K562 (cell line): ENCODE measurements at regions not wholly inside any gene's neighbourhood (a gene's known extent, or its start where the extent isn't known, plus 50 kb on each side); places are given as distances from the start of the nearest gene placed in this dataset.
"Not testable (repeated sequence)": the region's sequence is repeated elsewhere in the genome, so short reads cannot be mapped to it uniquely, and the experiment has no call there.

ENCODE experiments used
- ATAC-seq: fragments of 200-7000 bp; cut with Tn5 transposase; 3 replicates; pipeline ENCODE4 v1.9.1; 2020; ENCODE audit warnings: moderate library complexity
- BruUV-seq: library from RNA; stranded (reverse); fragments of 400-500 nt; replicated peaks from 2 replicates; lab custom pipeline; 2021; lab: Mats Ljungman, UMichigan
- CTCF ChIA-PET: fragments of 300-600 bp; formaldehyde crosslinking; extraction: SDS; loops from one replicate; lab custom pipeline; 2021; ENCODE audit warnings: low intra/inter-chr PET ratio; lab: Yijun Ruan, JAX
- POLR2A ChIA-PET: fragments of 300-600, 350-650 bp; sonication (Branson Sonifier 250); formaldehyde crosslinking; extraction: SDS; loops from one replicate; lab custom pipeline; 2021; ENCODE audit warnings: antibody characterized with exemption, inconsistent platforms; lab: Yijun Ruan, JAX
- DNase-seq, 4 experiments: peaks; one replicate each; pipeline versions ENCODE4 v3.0.0 to v3.0.0-alpha.2; 2011 to 2018; ENCODE audit warnings: low spot score in 3 of 4, mixed read lengths in 3 of 4; ENCODE audit errors: extremely low read depth in 1 of 4
- FAIRE-seq: peaks from 2 replicates; lab custom pipeline; 2011; peaks lifted over from hg19 to GRCh38; lab: Jason Lieb, UNC
- H2AFZ ChIP-seq: 2 replicates; pipeline ENCODE4 v1.6.0; 2011; ENCODE audit warnings: low read depth, low read length, control low read depth, inconsistent platforms
- H3K27ac ChIP-seq: fragments of 200-600 bp; 3 replicates; pipeline ENCODE4 v1.8.0; 2011; ENCODE audit warnings: low read depth, mild to moderate bottlenecking, control low read depth, inconsistent platforms, low read length, moderate library complexity, mixed read lengths; ENCODE audit errors: extremely low read depth
- H3K27me3 ChIP-seq, 2 experiments: fragments of 300-600 bp in 1 of 2; 2 replicates in 1 of 2; 3 replicates in 1 of 2; pipeline versions ENCODE4 v1.6.0 to v1.8.0; 2011; ENCODE audit warnings: inconsistent platforms in 2 of 2, low read length in 2 of 2, mild to moderate bottlenecking in 1 of 2, mixed read lengths in 1 of 2, moderate library complexity in 1 of 2; ENCODE audit not compliant: control insufficient read depth in 2 of 2, insufficient read depth in 2 of 2
- H3K36me3 ChIP-seq: fragments of 300-600 bp; 3 replicates; pipeline ENCODE4 v1.8.0; 2011; ENCODE audit warnings: mild to moderate bottlenecking, low read length, inconsistent platforms; ENCODE audit not compliant: control insufficient read depth, insufficient read depth
- H3K4me1 ChIP-seq, 2 experiments: fragments of 200-600 bp in 1 of 2; replicated peaks in 1 of 2; 2 replicates in 1 of 2; 3 replicates in 1 of 2; pipeline versions ENCODE4 v1.5.1 to v1.8.0; 2011; ENCODE audit warnings: inconsistent platforms in 2 of 2, low read length in 2 of 2, mild to moderate bottlenecking in 1 of 2, mixed read lengths in 1 of 2, moderate library complexity in 1 of 2; ENCODE audit not compliant: control insufficient read depth in 2 of 2, insufficient read depth in 2 of 2
- H3K4me2 ChIP-seq: 2 replicates; pipeline ENCODE4 v1.6.1; 2011; ENCODE audit warnings: low read length, control low read depth, inconsistent platforms, mixed read lengths; ENCODE audit not compliant: insufficient read depth
- H3K4me3 ChIP-seq: fragments of 200-600 bp; sonication (generic), shearing (Covaris generic); 2 replicates; pipeline ENCODE4 v1.5.1; 2016; ENCODE audit warnings: control low read depth, inconsistent platforms
- H3K79me2 ChIP-seq: fragments of 200-600 bp; 3 replicates; pipeline ENCODE4 v1.8.0; 2011; ENCODE audit warnings: low read length, inconsistent platforms; ENCODE audit not compliant: control insufficient read depth, insufficient read depth
- H3K9ac ChIP-seq, 2 experiments: 2 replicates each; pipeline versions ENCODE4 v1.6.0 to v1.6.1; 2011; ENCODE audit warnings: low read depth in 2 of 2, low read length in 2 of 2, control low read depth in 1 of 2, inconsistent platforms in 1 of 2, mild to moderate bottlenecking in 1 of 2, mixed read lengths in 1 of 2; ENCODE audit not compliant: insufficient read depth in 1 of 2
- H3K9me1 ChIP-seq: one replicate; pipeline ENCODE4 v1.6.0; 2011; ENCODE audit warnings: inconsistent platforms, mild to moderate bottlenecking, low read length, moderate library complexity; ENCODE audit not compliant: control insufficient read depth, insufficient read depth
- H3K9me3 ChIP-seq: replicated peaks from 2 replicates; pipeline ENCODE4 v1.5.1; 2011; ENCODE audit warnings: low read depth, low read length, inconsistent platforms; ENCODE audit not compliant: control insufficient read depth, insufficient read depth
- H4K20me1 ChIP-seq: replicated peaks from 2 replicates; pipeline ENCODE4 v1.6.1; 2011; ENCODE audit warnings: low read length, inconsistent platforms, mixed read lengths; ENCODE audit not compliant: control insufficient read depth, insufficient read depth
- CREBBP ChIP-seq: IDR thresholded peaks from one replicate; pipeline ENCODE4 v1.6.1; 2012; ENCODE audit warnings: low read depth, mild to moderate bottlenecking, control low read depth, inconsistent platforms, low read length
- EGR1 ChIP-seq: fragments of 450-650 bp; conservative IDR thresholded peaks from 2 replicates; pipeline ENCODE4 v1.6.1; 2017; ENCODE audit warnings: mild to moderate bottlenecking
- GABPA ChIP-seq: fragments of 200-800 bp; sonication (Bioruptor generic); conservative IDR thresholded peaks from 2 replicates; pipeline ENCODE4 v1.6.1; 2016; ENCODE audit warnings: low read depth, missing genetic modification characterization, missing compliant biosample characterization
- HNRNPL ChIP-seq: fragments of 200-400 bp; formaldehyde crosslinking; IDR thresholded peaks from 2 replicates; pipeline ENCODE4 v1.6.1; 2017; ENCODE audit warnings: low read depth, mild to moderate bottlenecking, low read length
- KDM4B ChIP-seq, 2 experiments: fragments of 450-650 bp in 1 of 2; sonication (generic) in 1 of 2; IDR thresholded peaks; 2 replicates each; pipeline ENCODE4 v1.6.1; 2016 to 2017; ENCODE audit warnings: borderline replicate concordance in 2 of 2, antibody characterized with exemption in 1 of 2, low read depth in 1 of 2, mild to moderate bottlenecking in 1 of 2
- MTA1 ChIP-seq: fragments of 450-650 bp; IDR thresholded peaks from 2 replicates; pipeline ENCODE4 v1.6.1; 2017; ENCODE audit warnings: borderline replicate concordance
- PHB ChIP-seq: fragments of 250-450 bp; sonication (Bioruptor Pico); IDR thresholded peaks from 2 replicates; pipeline ENCODE4 v1.5.0; 2021
- SIN3B ChIP-seq: fragments of 450-650 bp; IDR thresholded peaks from 2 replicates; pipeline ENCODE4 v1.6.1; 2017; ENCODE audit warnings: low read depth, mild to moderate bottlenecking, moderate library complexity
- SIRT6 ChIP-seq: IDR thresholded peaks from one replicate; pipeline ENCODE4 v1.6.1; 2012; ENCODE audit warnings: low read depth, mild to moderate bottlenecking, control low read depth, inconsistent platforms, low read length, moderate library complexity
- TCF3 ChIP-seq: sonication (generic); formaldehyde crosslinking; IDR thresholded peaks from 2 replicates; pipeline ENCODE4 v1.4.0; 2020; ENCODE audit warnings: mild to moderate bottlenecking, missing genetic modification reagents
- TEAD1 ChIP-seq, 2 experiments: fragments of 450-650 bp in 1 of 2; sonication (generic) in 1 of 2; formaldehyde crosslinking; IDR thresholded peaks; 2 replicates each; pipeline versions ENCODE4 v1.4.0 to v1.8.0; 2020 to 2022; ENCODE audit warnings: mild to moderate bottlenecking in 2 of 2, missing genetic modification reagents in 1 of 2
- TFAP4 ChIP-seq: sonication (generic); formaldehyde crosslinking; IDR thresholded peaks from 2 replicates; pipeline ENCODE4 v1.8.0; 2022; ENCODE audit warnings: missing genetic modification reagents, mild to moderate bottlenecking, moderate library complexity, borderline replicate concordance
- USF2 ChIP-seq: sonication (generic); formaldehyde crosslinking; IDR thresholded peaks from 2 replicates; pipeline ENCODE4 v1.5.0; 2020; ENCODE audit warnings: missing genetic modification reagents
- ZNF699 ChIP-seq: fragments of 250-450 bp; sonication (Bioruptor Pico); IDR thresholded peaks from 2 replicates; pipeline ENCODE4 v1.8.0; 2021; ENCODE audit warnings: mild to moderate bottlenecking, moderate library complexity; ENCODE audit not compliant: insufficient replicate concordance
- WGBS: fragments of 100-300 bp; shearing (Covaris generic); methylation state at CpG from one replicate; pipeline ENCODE4 v1.1.6; 2016; ENCODE audit warnings: low coverage, mixed read lengths; ENCODE audit not compliant: insufficient coverage; ENCODE audit errors: missing lambda C conversion rate; 5-methylcytosine and 5-hydroxymethylcytosine counted together
- in situ Hi-C: fragments of 300-500 bp; cut with MboI; formaldehyde crosslinking; loops from 4 replicates; pipeline ENCODE4 v1.15.0; 2018; ENCODE audit warnings: inconsistent platforms, mixed read lengths
- intact Hi-C: fragments of 100-400 bp; cut with micrococcal nuclease; formaldehyde crosslinking; loops from 2 replicates; pipeline ENCODE4 v1.14.2; 2022

GRCh38 chr5:38134810-38135209 is 123.5 kb upstream of the EGFLAM start:
- no peak for TF ChIP-seq ZNF699 (CRISPR knock-in tag)
- no peak for TF ChIP-seq PHB (CRISPR knock-in tag)
- TF ChIP-seq CREBBP = no peak
- TF ChIP-seq SIRT6 = no peak
- TF ChIP-seq USF2 (CRISPR knock-in tag) = no peak
- no peak for TF ChIP-seq KDM4B (IDR thresholded peaks at IDR 0.05; ENCODE audit: borderline replicate concordance in 2 of 2, low read depth in 1 of 2)
- TF ChIP-seq EGR1 = no peak
- TF ChIP-seq TCF3 (CRISPR knock-in tag) = no peak
- TF ChIP-seq TEAD1 (CRISPR knock-in tag; IDR thresholded peaks at IDR 0.05) = no peak
- no peak for TF ChIP-seq GABPA
- no peak for TF ChIP-seq SIN3B
- no peak for TF ChIP-seq MTA1
- TF ChIP-seq TFAP4 (CRISPR knock-in tag) = no peak
- no peak for TF ChIP-seq HNRNPL
- TF ChIP-seq, all 486 proteins: peak for 0
- Histone ChIP-seq H3K27me3 (peaks cover 17 to 25% of the 10 kb centered on the region in 2 experiments), H3K4me1 (peaks cover 0 to 3% of the 10 kb centered on the region in 2 experiments; a peak in 1 of 5 replicates), H3K4me3 (no peak overlapping the region), H3K9me1 (no peaks in the 10 kb centered on the region), H3K27ac (no peak overlapping the region), H3K9ac (no peak overlapping the region), H3K79me2 (no peaks in the 10 kb centered on the region), H3K36me3 (no peaks in the 10 kb centered on the region), H2AFZ (no peak overlapping the region), H4K20me1 (no peaks in the 10 kb centered on the region), H3K9me3 (no peaks in the 10 kb centered on the region), H3K4me2 (no peak overlapping the region)
- POLR2A ChIA-PET = interaction anchor here (0.6 to 1.5 kb wide), 3 partner anchors 9 to 1391 kb away, joined by 3 read pairs; no protein-coding TSS in a partner anchor
- ATAC-seq = no peak
- CTCF ChIA-PET = no interaction called here
- no TSS peak for BruUV-seq
- intact Hi-C loops = no loop called here
- DNase-seq = no peak
- no peak for FAIRE-seq
- 1% methylated on average over 19 of the region's 19 CpGs for WGBS
- in situ Hi-C loops = no loop called here

DNA sequence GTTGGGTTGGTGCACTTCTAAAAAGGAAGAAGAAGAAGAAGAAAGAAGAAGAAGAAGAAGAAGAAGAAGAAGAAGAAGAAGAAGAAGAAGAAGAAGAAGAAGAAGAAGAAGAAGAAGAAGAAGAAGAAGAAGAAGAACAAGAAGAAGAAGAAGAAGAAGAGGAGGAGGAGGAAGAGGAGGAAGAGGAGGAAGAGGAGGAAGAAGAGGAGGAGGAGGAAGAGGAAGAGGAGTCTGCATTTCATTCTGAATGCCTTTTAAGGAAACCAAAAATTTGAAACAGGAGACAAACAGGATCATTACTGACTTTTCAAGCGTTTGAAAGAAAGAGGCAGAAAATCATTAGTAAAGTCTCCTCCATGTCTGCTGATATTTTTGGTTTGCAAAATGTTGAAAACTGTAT is 124.1 kb upstream of the EGFLAM start:
- ATAC-seq, in situ Hi-C loops, FAIRE-seq, H3K9ac ChIP-seq, H2AFZ ChIP-seq, DNase-seq, CTCF ChIA-PET, H3K79me2 ChIP-seq, H3K27ac ChIP-seq, H4K20me1 ChIP-seq, H3K4me2 ChIP-seq, H3K36me3 ChIP-seq, H3K9me1 ChIP-seq, BruUV-seq, H3K9me3 ChIP-seq, H3K4me1 ChIP-seq, H3K4me3 ChIP-seq, intact Hi-C loops: not testable (repeated sequence)
- WGBS = 0% methylated on average over 1 of the region's 1 CpG
- POLR2A ChIA-PET = interaction anchor here (0.8 to 1.0 kb wide), 2 partner anchors 17 to 210 kb away, joined by 3 read pairs; no protein-coding TSS in a partner anchor
- H3K27me3 ChIP-seq = peaks cover 17 to 25% of the 10 kb centered on the region in 2 experiments
